ENCODE measurements at regions not wholly inside any gene's neighbourhood (a gene's known extent, or its start where the extent isn't known, plus 50 kb on each side); places are given as distances from the start of the nearest gene placed in this dataset.

- H3K4me3 ChIP-seq = no peak overlapping the region
- WGBS, 2 donors (ENCODE audit: low coverage in 1 of 2) = 67 to 71% methylated on average over 1 of the region's 1 CpG
- peaks cover 0 to 7% (median 0%) of the 10 kb centered on the region in 4 donors for H3K4me1 ChIP-seq
- H3K27me3 ChIP-seq = no peaks in the 10 kb centered on the region
- H3K9me3 ChIP-seq = no peaks in the 10 kb centered on the region
- no peak overlapping the region for H3K27ac ChIP-seq
- in situ Hi-C loops (cut with MboI; ENCODE audit: low pct_ligation_motif_present in 1 of 4, low pct_unique_long_range_greater_than_20kb in 1 of 4, low sequenced_read_pairs in 3 of 4) = no loop called here
- no peaks in the 10 kb centered on the region for H3K36me3 ChIP-seq
- intact Hi-C loops (cut with DNase I; ENCODE audit: low total_unique reads) = no loop called here
- DNase-seq = no peak
- no peak for TF ChIP-seq POLR2AphosphoS5 (IDR thresholded peaks at IDR 0.05)
- TF ChIP-seq EP300 (IDR thresholded peaks at IDR 0.05; ENCODE audit: low read depth) = no peak
- no peak for TF ChIP-seq CTCF (IDR thresholded peaks at IDR 0.05)
- no peak for TF ChIP-seq POLR2A (IDR thresholded peaks at IDR 0.05)
Measured at GRCh38 chr9:107704774-107705173, 215.2 kb upstream of the KLF4 start.

- in situ Hi-C loops (cut with MboI; ENCODE audit: low pct_ligation_motif_present in 1 of 4, low pct_unique_long_range_greater_than_20kb in 1 of 4, low sequenced_read_pairs in 3 of 4) (no loop called here), intact Hi-C loops (cut with DNase I; ENCODE audit: low total_unique reads) (no loop called here)
- no peak for DNase-seq
- Histone ChIP-seq H3K4me3 (no peak overlapping the region), H3K27ac (no peak overlapping the region), H3K4me1 (peaks cover 0 to 7% (median 0%) of the 10 kb centered on the region in 4 donors), H3K9me3 (no peaks in the 10 kb centered on the region), H3K36me3 (no peaks in the 10 kb centered on the region), H3K27me3 (no peaks in the 10 kb centered on the region)
- TF ChIP-seq EP300 (IDR thresholded peaks at IDR 0.05; ENCODE audit: low read depth) (no peak), CTCF (IDR thresholded peaks at IDR 0.05) (no peak), POLR2A (IDR thresholded peaks at IDR 0.05) (no peak), POLR2AphosphoS5 (IDR thresholded peaks at IDR 0.05) (no peak)
Measured at GRCh38 chr9:107703651-107704050, 214.1 kb upstream of the KLF4 start.

- no peaks in the 10 kb centered on the region for H3K36me3 ChIP-seq
- no peak for DNase-seq
- intact Hi-C loops (cut with DNase I; ENCODE audit: low total_unique reads) = no loop called here
- no peaks in the 10 kb centered on the region for H3K9me3 ChIP-seq
- H3K4me3 ChIP-seq = no peak overlapping the region
- TF ChIP-seq POLR2AphosphoS5 (IDR thresholded peaks at IDR 0.05) (no peak), EP300 (IDR thresholded peaks at IDR 0.05; ENCODE audit: low read depth) (no peak)
- no peak overlapping the region for H3K27ac ChIP-seq
- no peaks in the 10 kb centered on the region for H3K27me3 ChIP-seq
- in situ Hi-C loops (cut with MboI; ENCODE audit: low pct_ligation_motif_present in 1 of 4, low pct_unique_long_range_greater_than_20kb in 1 of 4, low sequenced_read_pairs in 3 of 4) = no loop called here
- 40 to 49% methylated on average over 1 to 5 of the region's 5 CpGs for WGBS, 2 donors (ENCODE audit: low coverage in 1 of 2)
- H3K4me1 ChIP-seq = peaks cover 0 to 7% (median 0%) of the 10 kb centered on the region in 4 donors
Measured at GRCh38 chr9:107700847-107701246, 211.3 kb upstream of the KLF4 start.

GRCh38 chr9:107699231-107699630, 209.7 kb upstream of the KLF4 start:
- H3K36me3 ChIP-seq = no peaks in the 10 kb centered on the region
- 73 to 74% methylated on average over 6 of the region's 6 CpGs for WGBS, 2 donors (ENCODE audit: low coverage in 1 of 2)
- TF ChIP-seq POLR2A (IDR thresholded peaks at IDR 0.05) = no peak
- no peak for TF ChIP-seq POLR2AphosphoS5 (IDR thresholded peaks at IDR 0.05)
- TF ChIP-seq EP300 (IDR thresholded peaks at IDR 0.05; ENCODE audit: low read depth) = no peak
- no peak for TF ChIP-seq CTCF (IDR thresholded peaks at IDR 0.05)
- H3K27me3 ChIP-seq = no peaks in the 10 kb centered on the region
- H3K9me3 ChIP-seq = no peaks in the 10 kb centered on the region
- no peak overlapping the region for H3K4me3 ChIP-seq
- H3K27ac ChIP-seq = no peak overlapping the region
- DNase-seq = no peak
- peaks cover 0 to 7% (median 0%) of the 10 kb centered on the region in 4 donors for H3K4me1 ChIP-seq
- intact Hi-C loops (cut with DNase I; ENCODE audit: low total_unique reads) = no loop called here
- in situ Hi-C loops (cut with MboI; ENCODE audit: low pct_ligation_motif_present in 1 of 4, low pct_unique_long_range_greater_than_20kb in 1 of 4, low sequenced_read_pairs in 3 of 4) = loop anchor here in 1 of 4 donors (10.0 kb wide), 1 partner anchor 546 kb away; no protein-coding TSS in a partner anchor

GRCh38 chr9:107698779-107699178, 209.2 kb upstream of the KLF4 start:
- Histone ChIP-seq H3K9me3 (no peaks in the 10 kb centered on the region), H3K36me3 (no peaks in the 10 kb centered on the region), H3K4me1 (peaks cover 0 to 5% (median 0%) of the 10 kb centered on the region in 4 donors), H3K27me3 (no peaks in the 10 kb centered on the region), H3K27ac (no peak overlapping the region), H3K4me3 (no peak overlapping the region)
- in situ Hi-C loops (cut with MboI; ENCODE audit: low pct_ligation_motif_present in 1 of 4, low pct_unique_long_range_greater_than_20kb in 1 of 4, low sequenced_read_pairs in 3 of 4) = loop anchor here in 1 of 4 donors (10.0 kb wide), 1 partner anchor 546 kb away; no protein-coding TSS in a partner anchor
- 39 to 41% methylated on average over 4 of the region's 4 CpGs for WGBS, 2 donors (ENCODE audit: low coverage in 1 of 2)
- no peak for TF ChIP-seq POLR2AphosphoS5 (IDR thresholded peaks at IDR 0.05)
- TF ChIP-seq CTCF (IDR thresholded peaks at IDR 0.05) = no peak
- TF ChIP-seq EP300 (IDR thresholded peaks at IDR 0.05; ENCODE audit: low read depth) = no peak
- TF ChIP-seq POLR2A (IDR thresholded peaks at IDR 0.05) = no peak
- DNase-seq = no peak
- intact Hi-C loops (cut with DNase I; ENCODE audit: low total_unique reads) = no loop called here

All from transverse colon (tissue), 4 donors.